ENCODE measurements at regions not wholly inside any gene's neighbourhood (a gene's known extent, or its start where the extent isn't known, plus 50 kb on each side); places are given as distances from the start of the nearest gene placed in this dataset.

DNA sequence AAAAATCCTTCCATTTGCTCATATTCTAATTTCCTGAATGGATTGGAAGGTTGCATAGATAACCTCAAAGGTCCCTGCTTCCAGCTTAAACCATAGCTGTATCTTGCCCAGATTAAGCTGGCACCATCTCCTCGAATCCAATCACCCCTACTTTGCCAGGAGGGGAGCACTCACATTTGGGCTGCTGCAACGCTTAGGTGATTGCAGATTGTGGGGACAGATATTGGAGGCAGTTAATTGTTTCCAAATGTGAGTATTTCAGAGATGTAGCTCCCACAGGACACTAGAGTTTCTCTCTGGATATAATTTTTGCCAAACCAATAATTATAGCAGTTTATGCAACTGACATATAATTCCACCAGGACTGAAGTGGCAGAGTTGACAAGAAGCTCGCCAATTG, 53.5 kb upstream of the ACSL1 start:
- H3K27me3 ChIP-seq (ENCODE audit: insufficient read depth, low read length, poor library complexity) = peaks cover 6% of the 10 kb centered on the region
- no peaks in the 10 kb centered on the region for H3K4me1 ChIP-seq (ENCODE audit: insufficient read depth, low read length)
- H3K9me3 ChIP-seq (ENCODE audit: insufficient read depth, low read length, severe bottlenecking) = no peaks in the 10 kb centered on the region
- no peak overlapping the region for H3K27ac ChIP-seq (ENCODE audit: low read length)
- H3K36me3 ChIP-seq (ENCODE audit: insufficient read depth, low read length) = no peaks in the 10 kb centered on the region
- no peak for TF ChIP-seq EZH2 (IDR thresholded peaks at IDR 0.05; ENCODE audit: borderline replicate concordance, low read depth, low read length, severe bottlenecking)
- TF ChIP-seq, protein P1, sequence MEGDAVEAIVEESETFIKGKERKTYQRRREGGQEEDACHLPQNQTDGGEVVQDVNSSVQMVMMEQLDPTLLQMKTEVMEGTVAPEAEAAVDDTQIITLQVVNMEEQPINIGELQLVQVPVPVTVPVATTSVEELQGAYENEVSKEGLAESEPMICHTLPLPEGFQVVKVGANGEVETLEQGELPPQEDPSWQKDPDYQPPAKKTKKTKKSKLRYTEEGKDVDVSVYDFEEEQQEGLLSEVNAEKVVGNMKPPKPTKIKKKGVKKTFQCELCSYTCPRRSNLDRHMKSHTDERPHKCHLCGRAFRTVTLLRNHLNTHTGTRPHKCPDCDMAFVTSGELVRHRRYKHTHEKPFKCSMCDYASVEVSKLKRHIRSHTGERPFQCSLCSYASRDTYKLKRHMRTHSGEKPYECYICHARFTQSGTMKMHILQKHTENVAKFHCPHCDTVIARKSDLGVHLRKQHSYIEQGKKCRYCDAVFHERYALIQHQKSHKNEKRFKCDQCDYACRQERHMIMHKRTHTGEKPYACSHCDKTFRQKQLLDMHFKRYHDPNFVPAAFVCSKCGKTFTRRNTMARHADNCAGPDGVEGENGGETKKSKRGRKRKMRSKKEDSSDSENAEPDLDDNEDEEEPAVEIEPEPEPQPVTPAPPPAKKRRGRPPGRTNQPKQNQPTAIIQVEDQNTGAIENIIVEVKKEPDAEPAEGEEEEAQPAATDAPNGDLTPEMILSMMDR (IDR thresholded peaks at IDR 0.05; ENCODE audit: borderline replicate concordance, extremely low read depth, low read length, poor library complexity, severe bottlenecking) = no peak
- H3K79me2 ChIP-seq (ENCODE audit: insufficient read depth, low read length) = no peaks in the 10 kb centered on the region
- no peak overlapping the region for H3K4me3 ChIP-seq (ENCODE audit: low read depth in 1 of 2, low read length in 2 of 2)
- no peak overlapping the region for H3K4me2 ChIP-seq (ENCODE audit: insufficient read depth, low read length)
- H4K20me1 ChIP-seq (ENCODE audit: insufficient read depth, low read length) = no peaks in the 10 kb centered on the region; the same call in 1 of the 2 replicates
- H3K9ac ChIP-seq (ENCODE audit: low read depth, low read length) = no peak overlapping the region
- no peak overlapping the region for H2AFZ ChIP-seq (ENCODE audit: low read depth, low read length)
- DNase-seq = no peak
- ATAC-seq (ENCODE audit: insufficient read depth, low read depth) = no peak

DNA sequence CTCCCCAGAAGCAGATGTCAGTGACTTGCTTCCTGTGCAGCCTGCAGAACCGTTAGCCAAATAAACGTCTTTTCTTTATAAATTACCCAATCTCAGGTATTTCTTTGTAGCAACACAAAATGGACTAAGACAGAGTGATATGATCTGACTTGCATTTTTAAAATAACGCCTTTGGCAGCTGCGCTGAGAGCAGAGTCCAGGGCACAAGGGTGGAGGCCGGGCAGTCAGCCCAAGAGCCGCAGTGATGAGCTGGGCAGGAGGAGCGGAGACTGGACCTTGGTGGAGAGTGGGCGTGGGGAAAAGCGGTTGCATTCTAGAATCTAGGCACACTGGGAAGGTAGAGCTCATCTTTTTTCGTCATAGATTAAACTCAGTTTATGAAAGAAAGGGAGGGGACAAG, 56.5 kb upstream of the ACSL1 start:
- H2AFZ ChIP-seq (ENCODE audit: low read depth, low read length) = no peak overlapping the region
- no peaks in the 10 kb centered on the region for H3K4me1 ChIP-seq (ENCODE audit: insufficient read depth, low read length)
- H3K9me3 ChIP-seq (ENCODE audit: insufficient read depth, low read length, severe bottlenecking) = no peaks in the 10 kb centered on the region
- H3K4me2 ChIP-seq (ENCODE audit: insufficient read depth, low read length) = no peak overlapping the region
- H3K27me3 ChIP-seq (ENCODE audit: insufficient read depth, low read length, poor library complexity) = peaks cover 10% of the 10 kb centered on the region
- no peaks in the 10 kb centered on the region; the same call in 1 of the 2 replicates for H4K20me1 ChIP-seq (ENCODE audit: insufficient read depth, low read length)
- no peak overlapping the region for H3K4me3 ChIP-seq (ENCODE audit: low read depth in 1 of 2, low read length in 2 of 2)
- H3K9ac ChIP-seq (ENCODE audit: low read depth, low read length) = no peak overlapping the region
- no peak for ATAC-seq (ENCODE audit: insufficient read depth, low read depth)
- H3K79me2 ChIP-seq (ENCODE audit: insufficient read depth, low read length) = no peaks in the 10 kb centered on the region
- DNase-seq = no peak
- TF ChIP-seq EZH2 (IDR thresholded peaks at IDR 0.05; ENCODE audit: borderline replicate concordance, low read depth, low read length, severe bottlenecking) = no peak
- TF ChIP-seq, protein P1 (IDR thresholded peaks at IDR 0.05; ENCODE audit: borderline replicate concordance, extremely low read depth, low read length, poor library complexity, severe bottlenecking) = no peak
- no peaks in the 10 kb centered on the region for H3K36me3 ChIP-seq (ENCODE audit: insufficient read depth, low read length)
- H3K27ac ChIP-seq (ENCODE audit: low read length) = no peak overlapping the region

DNA sequence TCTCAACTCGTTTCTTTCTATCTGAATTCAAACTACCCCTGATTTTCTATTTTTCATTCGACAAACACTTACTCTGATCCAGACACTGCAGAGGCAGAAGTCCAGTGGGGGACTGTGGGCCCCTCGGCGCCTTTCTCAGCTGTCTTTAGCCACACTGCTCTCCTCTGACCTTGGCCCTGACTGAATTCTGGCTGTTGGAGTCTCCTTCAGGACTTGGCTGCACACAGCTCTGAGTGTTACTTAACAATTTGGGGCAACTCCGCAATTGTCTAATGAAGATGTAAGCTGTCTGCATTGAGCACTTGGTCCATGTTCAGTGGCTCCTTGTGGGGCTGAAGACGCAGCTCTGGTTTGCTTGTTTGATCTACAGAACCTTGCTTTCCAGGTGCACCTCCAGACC, 57.3 kb upstream of the ACSL1 start:
- no peak for TF ChIP-seq EZH2 (IDR thresholded peaks at IDR 0.05; ENCODE audit: borderline replicate concordance, low read depth, low read length, severe bottlenecking)
- TF ChIP-seq, protein P1 (IDR thresholded peaks at IDR 0.05; ENCODE audit: borderline replicate concordance, extremely low read depth, low read length, poor library complexity, severe bottlenecking) = no peak

DNA sequence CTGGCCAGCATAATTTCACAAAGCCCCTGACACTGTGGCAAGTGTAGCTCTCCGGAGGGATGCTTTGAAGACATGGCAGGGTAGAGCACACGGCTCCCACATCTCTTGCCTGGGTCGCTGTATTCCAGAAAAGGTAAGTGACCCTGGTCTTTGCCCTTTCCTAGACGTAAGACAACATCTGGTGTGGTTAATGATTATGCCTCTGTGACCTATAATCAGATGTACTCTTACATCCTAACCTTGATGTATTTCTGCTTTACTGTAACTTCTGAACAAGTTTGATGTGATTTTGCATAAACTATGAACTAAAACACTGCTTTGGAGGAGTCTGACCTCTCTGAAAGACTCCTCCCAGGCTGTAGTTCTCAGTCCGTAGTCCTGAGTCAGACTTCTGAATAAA, 59.1 kb upstream of the ACSL1 start:
- H3K79me2 ChIP-seq (ENCODE audit: insufficient read depth, low read length) = no peaks in the 10 kb centered on the region
- H3K9me3 ChIP-seq (ENCODE audit: insufficient read depth, low read length, severe bottlenecking) = no peaks in the 10 kb centered on the region
- no peak for ATAC-seq (ENCODE audit: insufficient read depth, low read depth)
- H3K4me3 ChIP-seq (ENCODE audit: low read depth in 1 of 2, low read length in 2 of 2) = no peak overlapping the region
- DNase-seq = no peak
- H3K4me1 ChIP-seq (ENCODE audit: insufficient read depth, low read length) = no peaks in the 10 kb centered on the region
- H3K27me3 ChIP-seq (ENCODE audit: insufficient read depth, low read length, poor library complexity) = peaks cover 10% of the 10 kb centered on the region
- no peak overlapping the region for H3K4me2 ChIP-seq (ENCODE audit: insufficient read depth, low read length)
- H3K36me3 ChIP-seq (ENCODE audit: insufficient read depth, low read length) = no peaks in the 10 kb centered on the region
- no peaks in the 10 kb centered on the region; the same call in 1 of the 2 replicates for H4K20me1 ChIP-seq (ENCODE audit: insufficient read depth, low read length)
- H3K9ac ChIP-seq (ENCODE audit: low read depth, low read length) = no peak overlapping the region
- no peak overlapping the region for H2AFZ ChIP-seq (ENCODE audit: low read depth, low read length)
- H3K27ac ChIP-seq (ENCODE audit: low read length) = no peak overlapping the region
- no peak for TF ChIP-seq EZH2 (IDR thresholded peaks at IDR 0.05; ENCODE audit: borderline replicate concordance, low read depth, low read length, severe bottlenecking)
- TF ChIP-seq, protein P1 (IDR thresholded peaks at IDR 0.05; ENCODE audit: borderline replicate concordance, extremely low read depth, low read length, poor library complexity, severe bottlenecking) = no peak

More for the DNA sequence above, 57.3 kb upstream of the ACSL1 start:
- Histone ChIP-seq H3K36me3 (ENCODE audit: insufficient read depth, low read length) (no peaks in the 10 kb centered on the region), H3K4me2 (ENCODE audit: insufficient read depth, low read length) (no peak overlapping the region), H3K4me1 (ENCODE audit: insufficient read depth, low read length) (no peaks in the 10 kb centered on the region), H2AFZ (ENCODE audit: low read depth, low read length) (no peak overlapping the region), H3K27me3 (ENCODE audit: insufficient read depth, low read length, poor library complexity) (peaks cover 10% of the 10 kb centered on the region), H3K27ac (ENCODE audit: low read length) (no peak overlapping the region), H3K79me2 (ENCODE audit: insufficient read depth, low read length) (no peaks in the 10 kb centered on the region), H3K9me3 (ENCODE audit: insufficient read depth, low read length, severe bottlenecking) (no peaks in the 10 kb centered on the region), H3K4me3 (ENCODE audit: low read depth in 1 of 2, low read length in 2 of 2) (no peak overlapping the region), H4K20me1 (ENCODE audit: insufficient read depth, low read length) (no peaks in the 10 kb centered on the region; the same call in 1 of the 2 replicates), H3K9ac (ENCODE audit: low read depth, low read length) (no peak overlapping the region)
- DNase-seq (no peak), ATAC-seq (ENCODE audit: insufficient read depth, low read depth) (no peak)

All from DND-41 (cell line).